GM12878 (cell line): ENCODE measurements at regions not wholly inside any gene's neighbourhood (a gene's known extent, or its start where the extent isn't known, plus 50 kb on each side); places are given as distances from the start of the nearest gene placed in this dataset.

Experiments
- ATAC-seq: fragments of 200-7000 bp; cut with Tn5 transposase; 3 replicates; pipeline ENCODE4 v1.9.1; 2020; ENCODE audit warnings: mild to moderate bottlenecking, moderate library complexity
- BruUV-seq: library from RNA; stranded (reverse); fragments of 400-500 nt; replicated peaks from 2 replicates; lab custom pipeline; 2021; lab: Mats Ljungman, UMichigan
- CTCF ChIA-PET: fragments of 300-600 bp; sonication (Branson Sonifier 250); formaldehyde crosslinking; extraction: SDS; loops from one replicate; lab custom pipeline; 2021; ENCODE audit warnings: inconsistent platforms; lab: Yijun Ruan, JAX
- POLR2A ChIA-PET: fragments of 350-600 bp; formaldehyde crosslinking; extraction: SDS; loops from one replicate; lab custom pipeline; 2021; ENCODE audit warnings: inconsistent platforms; lab: Charles Lee
- RAD21 ChIA-PET: fragments of 300-600 bp; sonication (Branson Sonifier 250); formaldehyde crosslinking; loops from one replicate; lab custom pipeline; 2023; ENCODE audit warnings: antibody characterized with exemption; ENCODE audit not compliant: unreplicated experiment; lab: Charles Lee
- SMC1A ChIA-PET: fragments of 300-600 bp; sonication (Branson Sonifier 250); formaldehyde crosslinking; loops from one replicate; lab custom pipeline; 2023; ENCODE audit not compliant: unreplicated experiment, uncharacterized antibody; lab: Charles Lee
- DNase-seq: peaks from one replicate; pipeline ENCODE4 v3.0.0-alpha.2; 2011; ENCODE audit warnings: low read depth, low spot score
- FAIRE-seq: peaks from 3 replicates; lab custom pipeline; 2011; peaks lifted over from hg19 to GRCh38; lab: Jason Lieb, UNC
- H2AFZ ChIP-seq: 2 replicates; pipeline ENCODE4 v1.6.0; 2011; ENCODE audit warnings: low read depth, low read length, control low read depth; ENCODE audit not compliant: control insufficient read depth
- H3K27ac ChIP-seq: 2 replicates; pipeline ENCODE4 v1.5.1; 2011; ENCODE audit warnings: control low read depth; ENCODE audit not compliant: control insufficient read depth, insufficient read depth
- H3K27me3 ChIP-seq, 2 experiments: replicated peaks in 1 of 2; 2 replicates each; pipeline versions ENCODE4 v1.6.0 to v1.6.1; 2011; ENCODE audit warnings: low read length in 1 of 2; ENCODE audit not compliant: control insufficient read depth in 2 of 2, insufficient read depth in 2 of 2
- H3K36me3 ChIP-seq, 2 experiments: 2 replicates each; pipeline ENCODE4 v1.5.1; 2011; ENCODE audit warnings: low read length in 1 of 2; ENCODE audit not compliant: control insufficient read depth in 2 of 2, insufficient read depth in 2 of 2
- H3K4me1 ChIP-seq: 2 replicates; pipeline ENCODE4 v1.6.1; 2011; ENCODE audit warnings: mild to moderate bottlenecking, low read length, moderate library complexity, mixed read lengths; ENCODE audit not compliant: control insufficient read depth, insufficient read depth
- H3K4me2 ChIP-seq: 2 replicates; pipeline ENCODE4 v1.6.0; 2011; ENCODE audit warnings: control low read depth; ENCODE audit not compliant: control insufficient read depth, insufficient read depth
- H3K4me3 ChIP-seq: fragments of 200-600 bp; sonication (generic); 2 replicates; pipeline ENCODE4 v1.5.1; 2016
- H3K79me2 ChIP-seq: 2 replicates; pipeline ENCODE4 v1.6.0; 2011; ENCODE audit warnings: low read length; ENCODE audit not compliant: control insufficient read depth, insufficient read depth
- H3K9ac ChIP-seq: 2 replicates; pipeline ENCODE4 v1.8.0; 2011; ENCODE audit warnings: low read length, control low read depth, mixed read lengths; ENCODE audit not compliant: control insufficient read depth, insufficient read depth
- H3K9me3 ChIP-seq: replicated peaks from 3 replicates; pipeline ENCODE4 v1.5.1; 2011; ENCODE audit warnings: mild to moderate bottlenecking, low read length; ENCODE audit not compliant: control insufficient read depth, insufficient read depth
- H4K20me1 ChIP-seq: 2 replicates; pipeline ENCODE4 v1.6.0; 2011; ENCODE audit not compliant: control insufficient read depth, insufficient read depth
- BCL3 ChIP-seq: IDR thresholded peaks from 2 replicates; pipeline ENCODE4 v1.6.1; 2011; ENCODE audit warnings: borderline replicate concordance, low read depth, mild to moderate bottlenecking, moderate library complexity, low read length; ENCODE audit not compliant: insufficient read depth, poor library complexity, severe bottlenecking
- EED ChIP-seq: sonication (generic); IDR thresholded peaks from 2 replicates; pipeline ENCODE4 v1.6.1; 2016; ENCODE audit warnings: antibody characterized with exemption, low read depth
- EP300 ChIP-seq, 2 experiments: fragments of 150-350 bp in 1 of 2; IDR thresholded peaks; 2 replicates each; pipeline ENCODE4 v1.6.1; 2011 to 2012; ENCODE audit warnings: low read depth in 2 of 2, low read length in 2 of 2, borderline replicate concordance in 1 of 2, improper control_type of control experiment in 1 of 2, inconsistent platforms in 1 of 2; ENCODE audit not compliant: control insufficient read depth in 1 of 2
- ESRRA ChIP-seq: IDR thresholded peaks from 2 replicates; pipeline ENCODE4 v1.6.1; 2012; ENCODE audit warnings: mild to moderate bottlenecking, low read length, improper control_type of control experiment
- GABPA ChIP-seq: IDR thresholded peaks from 2 replicates; pipeline ENCODE4 v1.6.1; 2014; ENCODE audit warnings: antibody characterized with exemption, low read depth, mild to moderate bottlenecking, inconsistent platforms
- MTA3 ChIP-seq: IDR thresholded peaks from 2 replicates; pipeline ENCODE4 v1.6.1; 2012; ENCODE audit warnings: low read length, inconsistent platforms, borderline replicate concordance
- MYC ChIP-seq: IDR thresholded peaks from 2 replicates; pipeline ENCODE4 v1.6.1; 2011; ENCODE audit warnings: mild to moderate bottlenecking, low read length, moderate library complexity, inconsistent platforms; ENCODE audit not compliant: insufficient read depth, insufficient replicate concordance, insufficient read length, severe bottlenecking
- RB1 ChIP-seq: fragments of 450-650 bp; formaldehyde crosslinking; IDR thresholded peaks from 2 replicates; pipeline ENCODE4 v1.6.1; 2017; ENCODE audit warnings: mild to moderate bottlenecking, borderline replicate concordance
- SMARCA5 ChIP-seq: fragments of 450-650 bp; IDR thresholded peaks from 2 replicates; pipeline ENCODE4 v1.6.1; 2017; ENCODE audit warnings: mild to moderate bottlenecking
- SPI1 ChIP-seq: IDR thresholded peaks from 2 replicates; pipeline ENCODE4 v1.6.1; 2011; ENCODE audit warnings: low read depth, mild to moderate bottlenecking, low read length, moderate library complexity, borderline replicate concordance; ENCODE audit not compliant: insufficient read depth
- SRF ChIP-seq, 2 experiments: IDR thresholded peaks; 2 replicates each; pipeline ENCODE4 v1.6.1; 2011; ENCODE audit warnings: low read depth in 2 of 2, low read length in 2 of 2, mild to moderate bottlenecking in 1 of 2, moderate library complexity in 1 of 2
- SUPT20H ChIP-seq: IDR thresholded peaks from 2 replicates; pipeline ENCODE4 v1.6.1; 2011; ENCODE audit warnings: low read depth, mild to moderate bottlenecking, low read length, moderate library complexity, borderline replicate concordance; ENCODE audit not compliant: control insufficient read depth
- YY1 ChIP-seq: IDR thresholded peaks from 2 replicates; pipeline ENCODE4 v1.6.1; 2011; ENCODE audit warnings: low read depth, mild to moderate bottlenecking, low read length
- ZBTB4 ChIP-seq: fragments of 450-650 bp; formaldehyde crosslinking; IDR thresholded peaks from 2 replicates; pipeline ENCODE4 v1.4.0; 2022; ENCODE audit warnings: mild to moderate bottlenecking, moderate library complexity
- WGBS: methylation state at CpG from one replicate; pipeline ENCODE4 v1.1.6; 2016; ENCODE audit warnings: low lambda C conversion rate; ENCODE audit not compliant: insufficient replicate concordance, insufficient coverage; ENCODE audit errors: missing lambda C conversion rate; 5-methylcytosine and 5-hydroxymethylcytosine counted together
- in situ Hi-C: fragments of 300-500 bp; cut with MboI; formaldehyde crosslinking; loops from 9 replicates; pipeline ENCODE4 v1.14.3; 2018; ENCODE audit warnings: mixed read lengths
- intact Hi-C: fragments of 100-400 bp; cut with micrococcal nuclease; formaldehyde crosslinking; loops from one replicate; pipeline ENCODE4 v1.14.2; 2022; ENCODE audit not compliant: unreplicated experiment
- TF ChIP-seq, protein P1 (sequence below): fragments of 450-650 bp; IDR thresholded peaks from 2 replicates; pipeline ENCODE4 v1.6.1; 2017; ENCODE audit warnings: low read depth, mild to moderate bottlenecking, moderate library complexity

DNA sequence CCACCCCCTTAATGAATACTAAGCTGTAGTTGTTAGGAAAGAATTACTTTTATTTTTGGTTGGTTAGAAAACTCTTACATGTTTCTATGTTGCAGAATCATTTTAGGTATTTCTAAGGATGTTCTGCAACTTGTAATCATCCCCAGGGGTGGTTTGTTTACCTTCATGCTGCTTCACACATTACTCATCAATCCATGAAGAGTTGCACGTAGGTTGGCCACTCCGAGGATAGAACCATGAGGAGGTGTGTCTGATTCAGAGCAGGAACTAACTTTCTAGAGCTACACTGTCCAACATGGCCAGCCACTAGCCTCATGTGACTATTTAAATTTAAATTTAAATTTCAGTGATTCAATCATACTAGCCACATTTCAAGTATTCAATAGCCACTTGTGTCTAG is 127.2 kb upstream of the FRMPD4 start (continued):
- TF ChIP-seq YY1: no peak
- no peak for TF ChIP-seq BCL3
- TF ChIP-seq EED: no peak
- no peak for TF ChIP-seq SPI1
- no peak for TF ChIP-seq MTA3
- no peak for TF ChIP-seq SMARCA5
- TF ChIP-seq GABPA: no peak

DNA sequence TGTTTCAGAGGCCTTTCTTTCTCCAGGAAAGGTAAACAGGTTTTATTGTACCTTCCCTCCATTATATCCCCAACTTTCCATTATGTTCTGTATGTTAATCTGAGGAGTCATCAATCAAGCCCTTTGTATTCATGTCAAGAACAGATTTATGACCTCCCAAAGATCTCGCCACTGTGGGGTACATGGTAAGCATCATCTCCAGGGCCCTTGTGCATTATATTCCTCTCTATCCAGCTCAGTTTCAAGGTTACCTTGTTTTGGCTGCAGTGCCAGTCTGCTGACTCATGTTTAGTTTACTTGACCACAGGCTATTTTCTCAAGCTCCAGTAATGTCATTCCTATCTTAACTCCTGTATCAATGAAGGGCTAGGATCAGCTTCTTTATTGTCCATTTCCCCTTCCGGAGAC is 125.1 kb upstream of the FRMPD4 start:
- no peak overlapping the region for H3K4me2 ChIP-seq
- H2AFZ ChIP-seq: no peak overlapping the region
- intact Hi-C loops: no loop called here
- 22% methylated on average over 2 of the region's 2 CpGs for WGBS
- BruUV-seq: no TSS peak
- no peak for TF ChIP-seq SUPT20H
- no peak for TF ChIP-seq ESRRA
- TF ChIP-seq ZBTB4 (CRISPR knock-in tag): no peak
- TF ChIP-seq MYC: no peak
- TF ChIP-seq, protein P1, sequence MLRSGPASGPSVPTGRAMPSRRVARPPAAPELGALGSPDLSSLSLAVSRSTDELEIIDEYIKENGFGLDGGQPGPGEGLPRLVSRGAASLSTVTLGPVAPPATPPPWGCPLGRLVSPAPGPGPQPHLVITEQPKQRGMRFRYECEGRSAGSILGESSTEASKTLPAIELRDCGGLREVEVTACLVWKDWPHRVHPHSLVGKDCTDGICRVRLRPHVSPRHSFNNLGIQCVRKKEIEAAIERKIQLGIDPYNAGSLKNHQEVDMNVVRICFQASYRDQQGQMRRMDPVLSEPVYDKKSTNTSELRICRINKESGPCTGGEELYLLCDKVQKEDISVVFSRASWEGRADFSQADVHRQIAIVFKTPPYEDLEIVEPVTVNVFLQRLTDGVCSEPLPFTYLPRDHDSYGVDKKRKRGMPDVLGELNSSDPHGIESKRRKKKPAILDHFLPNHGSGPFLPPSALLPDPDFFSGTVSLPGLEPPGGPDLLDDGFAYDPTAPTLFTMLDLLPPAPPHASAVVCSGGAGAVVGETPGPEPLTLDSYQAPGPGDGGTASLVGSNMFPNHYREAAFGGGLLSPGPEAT: no peak
- no peak for TF ChIP-seq RB1
- TF ChIP-seq EP300 (IDR thresholded peaks at IDR 0.05; ENCODE audit: borderline replicate concordance in 1 of 2, control insufficient read depth in 1 of 2, low read depth in 2 of 2, low read length in 2 of 2): no peak
- TF ChIP-seq SRF (IDR thresholded peaks at IDR 0.05; ENCODE audit: low read depth in 2 of 2, low read length in 2 of 2): no peak
- H3K4me3 ChIP-seq: no peak overlapping the region
- ChIA-PET CTCF (no interaction called here), POLR2A (no interaction called here), SMC1A (interaction anchor here (0.6 to 1.6 kb wide), 2 partner anchors 52 to 260 kb away, joined by 3 to 4 read pairs; no protein-coding TSS in a partner anchor), RAD21 (no interaction called here)
- FAIRE-seq (no peak), ATAC-seq (no peak), DNase-seq (no peak)
- in situ Hi-C loops: no loop called here
- no peaks in the 10 kb centered on the region for H3K9me3 ChIP-seq
- H3K36me3 ChIP-seq: no peaks in the 10 kb centered on the region
- no peaks in the 10 kb centered on the region for H4K20me1 ChIP-seq
- no peak overlapping the region for H3K9ac ChIP-seq
- H3K27ac ChIP-seq: no peak overlapping the region
- no peaks in the 10 kb centered on the region for H3K27me3 ChIP-seq
- H3K4me1 ChIP-seq: no peaks in the 10 kb centered on the region
- H3K79me2 ChIP-seq: no peaks in the 10 kb centered on the region
